SK-N-SH treated with all-trans-retinoic acid at 6 μM for 48 hours (cell line): ENCODE measurements at regions not wholly inside any gene's neighbourhood (a gene's known extent, or its start where the extent isn't known, plus 50 kb on each side); places are given as distances from the start of the nearest gene placed in this dataset.

Source experiments
- ATAC-seq: fragments of 200-7000 bp; cut with Tn5 transposase; 3 replicates; pipeline ENCODE4 v1.9.1; 2020; ENCODE audit warnings: mild to moderate bottlenecking, moderate library complexity
- ARNTL ChIP-seq: fragments of 450-650 bp; formaldehyde crosslinking; IDR thresholded peaks from 2 replicates; pipeline ENCODE4 v1.5.0; 2020; ENCODE audit warnings: low read depth, mild to moderate bottlenecking, moderate library complexity, borderline replicate concordance
- CSDC2 ChIP-seq: fragments of 250-450 bp; sonication (Bioruptor Pico); IDR thresholded peaks from 2 replicates; pipeline ENCODE4 v1.5.0; 2020; ENCODE audit warnings: mild to moderate bottlenecking, moderate library complexity
- GLIS3 ChIP-seq: fragments of 250-450 bp; sonication (Bioruptor Pico); IDR thresholded peaks from 2 replicates; pipeline ENCODE4 v1.5.0; 2020; ENCODE audit warnings: mild to moderate bottlenecking, moderate library complexity
- ISL1 ChIP-seq: fragments of 250-450 bp; sonication (Bioruptor Pico); IDR thresholded peaks from 2 replicates; pipeline ENCODE4 v2.1.2; 2022; ENCODE audit warnings: mild to moderate bottlenecking, moderate library complexity
- OSR1 ChIP-seq: fragments of 250-450 bp; sonication (Bioruptor Pico); IDR thresholded peaks from 2 replicates; pipeline ENCODE4 v1.8.0; 2022; ENCODE audit warnings: moderate library complexity, mild to moderate bottlenecking, inconsistent platforms
- RARB ChIP-seq: fragments of 250-450 bp; sonication (Bioruptor Pico); IDR thresholded peaks from 2 replicates; pipeline ENCODE4 v1.8.0; 2021; ENCODE audit warnings: mild to moderate bottlenecking, moderate library complexity
- SNAI2 ChIP-seq: fragments of 250-450 bp; sonication (Bioruptor Pico); IDR thresholded peaks from 2 replicates; pipeline ENCODE4 v1.5.0; 2020; ENCODE audit warnings: mild to moderate bottlenecking, moderate library complexity
- TCF4 ChIP-seq: fragments of 250-450 bp; sonication (Bioruptor Pico); IDR thresholded peaks from 2 replicates; pipeline ENCODE4 v1.8.0; 2021; ENCODE audit warnings: mild to moderate bottlenecking, moderate library complexity, borderline replicate concordance
- TOX ChIP-seq: fragments of 250-450 bp; sonication (Bioruptor Pico); IDR thresholded peaks from 2 replicates; pipeline ENCODE4 v1.8.0; 2021; ENCODE audit warnings: mild to moderate bottlenecking, moderate library complexity, borderline replicate concordance
- ZC3H10 ChIP-seq: fragments of 250-450 bp; sonication (Bioruptor Pico); IDR thresholded peaks from 2 replicates; pipeline ENCODE4 v1.5.1; 2021; ENCODE audit warnings: mild to moderate bottlenecking, moderate library complexity
- ZFP3 ChIP-seq: fragments of 250-450 bp; sonication (Bioruptor Pico); IDR thresholded peaks from 2 replicates; pipeline ENCODE4 v1.5.0; 2020; ENCODE audit warnings: mild to moderate bottlenecking, moderate library complexity
- ZFP30 ChIP-seq: fragments of 450-650 bp; formaldehyde crosslinking; IDR thresholded peaks from 2 replicates; pipeline ENCODE4 v1.5.0; 2022; ENCODE audit warnings: mild to moderate bottlenecking, moderate library complexity
- ZNF565 ChIP-seq: fragments of 450-650 bp; formaldehyde crosslinking; conservative IDR thresholded peaks from 2 replicates; pipeline ENCODE4 v1.5.0; 2020; ENCODE audit warnings: low read depth, mild to moderate bottlenecking, moderate library complexity
- ZNF70 ChIP-seq: fragments of 450-650 bp; formaldehyde crosslinking; IDR thresholded peaks from 2 replicates; pipeline ENCODE4 v1.5.0; 2020; ENCODE audit warnings: mild to moderate bottlenecking, moderate library complexity
- ZNF8 ChIP-seq: fragments of 450-650 bp; formaldehyde crosslinking; IDR thresholded peaks from 2 replicates; pipeline ENCODE4 v1.5.0; 2020; ENCODE audit warnings: mild to moderate bottlenecking, moderate library complexity
- TF ChIP-seq, protein P1 (sequence below): fragments of 250-450 bp; sonication (Bioruptor Pico); IDR thresholded peaks from 2 replicates; pipeline ENCODE4 v1.8.0; 2021; ENCODE audit warnings: low read depth, mild to moderate bottlenecking, moderate library complexity, borderline replicate concordance
- TF ChIP-seq, protein P2 (sequence below): fragments of 250-450 bp; sonication (Bioruptor Pico); IDR thresholded peaks from 2 replicates; pipeline ENCODE4 v1.5.0; 2020; ENCODE audit warnings: mild to moderate bottlenecking, moderate library complexity
- TF ChIP-seq, protein P3 (sequence below): fragments of 250-450 bp; sonication (Bioruptor Pico); IDR thresholded peaks from 2 replicates; pipeline ENCODE4 v1.5.1; 2021; ENCODE audit warnings: mild to moderate bottlenecking, moderate library complexity
- TF ChIP-seq, protein P4 (sequence below): fragments of 250-450 bp; sonication (Bioruptor Pico); IDR thresholded peaks from 2 replicates; pipeline ENCODE4 v1.8.0; 2020; ENCODE audit warnings: mild to moderate bottlenecking, moderate library complexity, borderline replicate concordance
- TF ChIP-seq, protein P5 (sequence below): fragments of 250-450 bp; sonication (Bioruptor Pico); IDR thresholded peaks from 2 replicates; pipeline ENCODE4 v1.5.1; 2020; ENCODE audit warnings: low read depth, mild to moderate bottlenecking, moderate library complexity

DNA sequence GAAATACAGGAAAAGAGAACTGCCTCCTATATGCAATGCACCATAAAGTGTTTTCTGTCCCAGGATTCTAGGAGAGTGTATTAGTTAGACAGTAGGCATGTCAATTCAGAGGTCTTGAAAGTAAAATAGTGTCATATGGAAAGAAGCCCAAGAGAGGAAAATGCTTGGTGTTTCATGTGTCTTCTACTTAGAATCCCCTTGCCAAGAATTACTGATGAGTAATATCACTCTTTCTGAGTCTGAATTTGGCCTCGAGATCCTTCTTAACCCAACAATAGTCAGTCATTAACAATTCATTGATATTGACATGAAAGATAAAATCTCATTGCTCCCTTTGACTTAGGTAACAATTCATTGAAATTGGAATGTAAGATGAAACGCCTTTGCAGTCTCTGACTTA, 972.2 kb downstream of the TTLL7 start:
- ATAC-seq = peak; percentile 26; the same call in 2 of the 3 replicates
- TF ChIP-seq, protein P1, sequence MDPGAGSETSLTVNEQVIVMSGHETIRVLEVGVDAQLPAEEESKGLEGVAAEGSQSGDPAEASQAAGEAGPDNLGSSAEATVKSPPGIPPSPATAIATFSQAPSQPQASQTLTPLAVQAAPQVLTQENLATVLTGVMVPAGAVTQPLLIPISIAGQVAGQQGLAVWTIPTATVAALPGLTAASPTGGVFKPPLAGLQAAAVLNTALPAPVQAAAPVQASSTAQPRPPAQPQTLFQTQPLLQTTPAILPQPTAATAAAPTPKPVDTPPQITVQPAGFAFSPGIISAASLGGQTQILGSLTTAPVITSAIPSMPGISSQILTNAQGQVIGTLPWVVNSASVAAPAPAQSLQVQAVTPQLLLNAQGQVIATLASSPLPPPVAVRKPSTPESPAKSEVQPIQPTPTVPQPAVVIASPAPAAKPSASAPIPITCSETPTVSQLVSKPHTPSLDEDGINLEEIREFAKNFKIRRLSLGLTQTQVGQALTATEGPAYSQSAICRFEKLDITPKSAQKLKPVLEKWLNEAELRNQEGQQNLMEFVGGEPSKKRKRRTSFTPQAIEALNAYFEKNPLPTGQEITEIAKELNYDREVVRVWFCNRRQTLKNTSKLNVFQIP (CRISPR knock-in tag) = no peak
- TF ChIP-seq ZFP3 (CRISPR knock-in tag) = no peak

DNA sequence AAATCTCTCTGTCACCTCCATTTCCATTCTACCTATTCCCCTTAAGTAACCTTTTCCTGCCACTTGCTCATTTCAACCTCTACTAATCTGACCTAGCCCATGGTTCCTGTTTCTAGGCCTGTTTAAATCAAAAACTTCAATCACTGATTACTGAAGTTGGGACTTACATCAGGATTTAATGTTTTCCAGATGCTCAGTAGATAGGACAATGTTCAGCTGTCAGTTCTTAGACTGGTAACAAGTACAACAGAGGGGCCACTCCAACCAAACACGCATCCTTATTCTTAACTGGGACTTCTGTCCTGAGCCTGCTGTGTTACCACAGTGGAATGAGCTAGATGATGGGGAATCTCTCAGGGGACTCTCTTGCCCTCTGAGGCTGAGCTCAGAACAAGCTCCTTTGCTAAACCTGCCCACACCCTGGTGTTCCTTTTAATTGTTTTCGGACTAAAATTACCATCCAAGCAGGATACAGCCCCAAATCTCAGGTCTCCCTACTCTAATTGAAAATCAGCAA, 974.6 kb downstream of the TTLL7 start:
- ATAC-seq = peak; percentile 56
- TF ChIP-seq ZC3H10 (CRISPR knock-in tag) (no peak), CSDC2 (CRISPR knock-in tag) (no peak), TCF4 (CRISPR knock-in tag) (no peak), ZNF565 (no peak), ZNF70 (CRISPR knock-in tag) (no peak), ARNTL (no peak), TOX (no peak), ISL1 (CRISPR knock-in tag) (no peak), ZFP30 (CRISPR knock-in tag) (no peak), OSR1 (CRISPR knock-in tag) (no peak), ZNF8 (CRISPR knock-in tag) (no peak), RARB (CRISPR knock-in tag) (no peak), SNAI2 (CRISPR knock-in tag) (no peak)
- TF ChIP-seq, protein P2, sequence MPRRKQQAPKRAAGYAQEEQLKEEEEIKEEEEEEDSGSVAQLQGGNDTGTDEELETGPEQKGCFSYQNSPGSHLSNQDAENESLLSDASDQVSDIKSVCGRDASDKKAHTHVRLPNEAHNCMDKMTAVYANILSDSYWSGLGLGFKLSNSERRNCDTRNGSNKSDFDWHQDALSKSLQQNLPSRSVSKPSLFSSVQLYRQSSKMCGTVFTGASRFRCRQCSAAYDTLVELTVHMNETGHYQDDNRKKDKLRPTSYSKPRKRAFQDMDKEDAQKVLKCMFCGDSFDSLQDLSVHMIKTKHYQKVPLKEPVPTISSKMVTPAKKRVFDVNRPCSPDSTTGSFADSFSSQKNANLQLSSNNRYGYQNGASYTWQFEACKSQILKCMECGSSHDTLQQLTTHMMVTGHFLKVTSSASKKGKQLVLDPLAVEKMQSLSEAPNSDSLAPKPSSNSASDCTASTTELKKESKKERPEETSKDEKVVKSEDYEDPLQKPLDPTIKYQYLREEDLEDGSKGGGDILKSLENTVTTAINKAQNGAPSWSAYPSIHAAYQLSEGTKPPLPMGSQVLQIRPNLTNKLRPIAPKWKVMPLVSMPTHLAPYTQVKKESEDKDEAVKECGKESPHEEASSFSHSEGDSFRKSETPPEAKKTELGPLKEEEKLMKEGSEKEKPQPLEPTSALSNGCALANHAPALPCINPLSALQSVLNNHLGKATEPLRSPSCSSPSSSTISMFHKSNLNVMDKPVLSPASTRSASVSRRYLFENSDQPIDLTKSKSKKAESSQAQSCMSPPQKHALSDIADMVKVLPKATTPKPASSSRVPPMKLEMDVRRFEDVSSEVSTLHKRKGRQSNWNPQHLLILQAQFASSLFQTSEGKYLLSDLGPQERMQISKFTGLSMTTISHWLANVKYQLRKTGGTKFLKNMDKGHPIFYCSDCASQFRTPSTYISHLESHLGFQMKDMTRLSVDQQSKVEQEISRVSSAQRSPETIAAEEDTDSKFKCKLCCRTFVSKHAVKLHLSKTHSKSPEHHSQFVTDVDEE (CRISPR knock-in tag) = no peak
- TF ChIP-seq, protein P3, sequence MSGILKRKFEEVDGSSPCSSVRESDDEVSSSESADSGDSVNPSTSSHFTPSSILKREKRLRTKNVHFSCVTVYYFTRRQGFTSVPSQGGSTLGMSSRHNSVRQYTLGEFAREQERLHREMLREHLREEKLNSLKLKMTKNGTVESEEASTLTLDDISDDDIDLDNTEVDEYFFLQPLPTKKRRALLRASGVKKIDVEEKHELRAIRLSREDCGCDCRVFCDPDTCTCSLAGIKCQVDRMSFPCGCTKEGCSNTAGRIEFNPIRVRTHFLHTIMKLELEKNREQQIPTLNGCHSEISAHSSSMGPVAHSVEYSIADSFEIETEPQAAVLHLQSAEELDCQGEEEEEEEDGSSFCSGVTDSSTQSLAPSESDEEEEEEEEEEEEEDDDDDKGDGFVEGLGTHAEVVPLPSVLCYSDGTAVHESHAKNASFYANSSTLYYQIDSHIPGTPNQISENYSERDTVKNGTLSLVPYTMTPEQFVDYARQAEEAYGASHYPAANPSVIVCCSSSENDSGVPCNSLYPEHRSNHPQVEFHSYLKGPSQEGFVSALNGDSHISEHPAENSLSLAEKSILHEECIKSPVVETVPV (CRISPR knock-in tag) = no peak
- TF ChIP-seq, protein P4, sequence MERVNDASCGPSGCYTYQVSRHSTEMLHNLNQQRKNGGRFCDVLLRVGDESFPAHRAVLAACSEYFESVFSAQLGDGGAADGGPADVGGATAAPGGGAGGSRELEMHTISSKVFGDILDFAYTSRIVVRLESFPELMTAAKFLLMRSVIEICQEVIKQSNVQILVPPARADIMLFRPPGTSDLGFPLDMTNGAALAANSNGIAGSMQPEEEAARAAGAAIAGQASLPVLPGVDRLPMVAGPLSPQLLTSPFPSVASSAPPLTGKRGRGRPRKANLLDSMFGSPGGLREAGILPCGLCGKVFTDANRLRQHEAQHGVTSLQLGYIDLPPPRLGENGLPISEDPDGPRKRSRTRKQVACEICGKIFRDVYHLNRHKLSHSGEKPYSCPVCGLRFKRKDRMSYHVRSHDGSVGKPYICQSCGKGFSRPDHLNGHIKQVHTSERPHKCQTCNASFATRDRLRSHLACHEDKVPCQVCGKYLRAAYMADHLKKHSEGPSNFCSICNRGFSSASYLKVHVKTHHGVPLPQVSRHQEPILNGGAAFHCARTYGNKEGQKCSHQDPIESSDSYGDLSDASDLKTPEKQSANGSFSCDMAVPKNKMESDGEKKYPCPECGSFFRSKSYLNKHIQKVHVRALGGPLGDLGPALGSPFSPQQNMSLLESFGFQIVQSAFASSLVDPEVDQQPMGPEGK (CRISPR knock-in tag) = no peak
- TF ChIP-seq, protein P5, sequence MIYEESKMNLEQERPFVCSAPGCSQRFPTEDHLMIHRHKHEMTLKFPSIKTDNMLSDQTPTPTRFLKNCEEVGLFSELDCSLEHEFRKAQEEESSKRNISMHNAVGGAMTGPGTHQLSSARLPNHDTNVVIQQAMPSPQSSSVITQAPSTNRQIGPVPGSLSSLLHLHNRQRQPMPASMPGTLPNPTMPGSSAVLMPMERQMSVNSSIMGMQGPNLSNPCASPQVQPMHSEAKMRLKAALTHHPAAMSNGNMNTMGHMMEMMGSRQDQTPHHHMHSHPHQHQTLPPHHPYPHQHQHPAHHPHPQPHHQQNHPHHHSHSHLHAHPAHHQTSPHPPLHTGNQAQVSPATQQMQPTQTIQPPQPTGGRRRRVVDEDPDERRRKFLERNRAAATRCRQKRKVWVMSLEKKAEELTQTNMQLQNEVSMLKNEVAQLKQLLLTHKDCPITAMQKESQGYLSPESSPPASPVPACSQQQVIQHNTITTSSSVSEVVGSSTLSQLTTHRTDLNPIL (CRISPR knock-in tag) = no peak
- TF ChIP-seq, protein P1 (CRISPR knock-in tag) = no peak

DNA sequence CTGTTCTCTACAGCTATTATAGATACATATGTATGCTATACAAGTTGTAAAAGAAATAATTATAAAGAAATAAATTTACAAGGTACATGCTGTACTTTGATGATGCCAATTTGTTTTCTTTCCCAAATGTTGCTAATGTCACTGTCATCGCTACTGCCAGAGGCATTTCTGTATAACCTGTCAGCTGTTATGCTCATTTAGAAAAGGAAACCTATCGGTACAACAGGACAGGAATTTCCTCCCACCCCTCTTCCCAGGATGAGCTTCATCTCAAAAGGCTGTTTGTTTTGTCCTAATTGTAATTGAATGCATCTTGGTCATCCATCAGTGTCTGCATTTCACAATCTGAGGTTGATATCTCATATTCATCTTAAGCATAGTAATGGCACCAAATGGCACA, 975.7 kb downstream of the TTLL7 start:
- TF ChIP-seq TCF4 (CRISPR knock-in tag) = no peak
- TF ChIP-seq ARNTL = no peak
- TF ChIP-seq, protein P2 (CRISPR knock-in tag) = no peak
- TF ChIP-seq GLIS3 (CRISPR knock-in tag) = no peak
- TF ChIP-seq, protein P4 (CRISPR knock-in tag) = no peak
- TF ChIP-seq, protein P3 (CRISPR knock-in tag) = no peak
- TF ChIP-seq, all 23 proteins: peak for 0
- ATAC-seq = no peak
